ENCODE measurements at regions not wholly inside any gene's neighbourhood (a gene's known extent, or its start where the extent isn't known, plus 50 kb on each side); places are given as distances from the start of the nearest gene placed in this dataset.
A peak's percentile ranks its signal among the peaks of the same experiment; 100 is the strongest.

DNA sequence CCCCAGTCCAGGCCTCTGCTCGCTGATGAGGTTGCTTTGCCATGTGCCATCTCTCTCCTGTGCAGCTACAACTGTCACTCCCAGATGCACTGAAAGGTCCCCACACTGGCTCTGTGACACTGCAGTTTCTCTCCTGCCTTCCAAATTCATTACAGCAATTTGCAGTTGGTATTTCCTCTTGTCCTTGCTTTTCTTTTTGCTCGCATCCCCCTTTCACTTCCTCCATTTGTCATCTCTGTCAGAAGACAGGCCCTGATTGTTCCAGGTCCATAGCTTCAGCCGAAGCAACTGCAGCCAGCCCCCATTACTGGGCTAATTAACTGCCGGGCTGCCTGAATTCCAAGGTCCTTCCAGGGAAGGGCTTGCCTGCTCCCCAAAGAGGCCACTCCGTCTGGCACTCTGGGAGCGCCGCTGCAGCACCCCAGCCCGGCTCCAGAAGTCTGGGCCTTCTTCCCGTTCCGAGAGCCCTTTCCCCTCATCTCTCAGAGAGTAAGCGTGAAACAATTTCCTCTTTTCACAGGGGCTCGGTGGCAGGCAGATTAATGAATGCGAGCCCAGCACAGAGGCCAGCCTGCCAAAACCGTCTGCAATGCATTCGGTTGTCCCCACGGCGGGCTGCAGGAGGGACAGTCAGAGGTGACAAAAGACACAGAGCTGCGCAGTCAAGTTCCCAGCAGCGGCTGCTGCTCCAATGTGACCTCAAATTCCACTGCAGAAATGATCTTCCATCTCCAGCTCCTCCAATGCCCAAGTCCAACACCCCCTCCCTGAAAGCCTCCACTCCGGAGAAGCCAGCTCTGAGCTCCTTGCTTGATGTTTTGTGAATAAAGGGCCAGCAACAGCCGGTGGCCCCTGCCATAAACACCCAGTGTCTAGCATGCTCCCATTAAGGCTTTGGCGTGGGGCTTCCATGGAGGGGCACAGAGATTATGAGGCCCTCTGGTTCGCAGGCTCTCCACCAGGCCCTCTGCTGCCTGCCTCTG lies 279.4 kb upstream of the HABP2 start:
- in situ Hi-C loops (cut with HindIII; ENCODE audit: low sequenced_read_pairs), result no loop called here
- TF ChIP-seq, protein P1, sequence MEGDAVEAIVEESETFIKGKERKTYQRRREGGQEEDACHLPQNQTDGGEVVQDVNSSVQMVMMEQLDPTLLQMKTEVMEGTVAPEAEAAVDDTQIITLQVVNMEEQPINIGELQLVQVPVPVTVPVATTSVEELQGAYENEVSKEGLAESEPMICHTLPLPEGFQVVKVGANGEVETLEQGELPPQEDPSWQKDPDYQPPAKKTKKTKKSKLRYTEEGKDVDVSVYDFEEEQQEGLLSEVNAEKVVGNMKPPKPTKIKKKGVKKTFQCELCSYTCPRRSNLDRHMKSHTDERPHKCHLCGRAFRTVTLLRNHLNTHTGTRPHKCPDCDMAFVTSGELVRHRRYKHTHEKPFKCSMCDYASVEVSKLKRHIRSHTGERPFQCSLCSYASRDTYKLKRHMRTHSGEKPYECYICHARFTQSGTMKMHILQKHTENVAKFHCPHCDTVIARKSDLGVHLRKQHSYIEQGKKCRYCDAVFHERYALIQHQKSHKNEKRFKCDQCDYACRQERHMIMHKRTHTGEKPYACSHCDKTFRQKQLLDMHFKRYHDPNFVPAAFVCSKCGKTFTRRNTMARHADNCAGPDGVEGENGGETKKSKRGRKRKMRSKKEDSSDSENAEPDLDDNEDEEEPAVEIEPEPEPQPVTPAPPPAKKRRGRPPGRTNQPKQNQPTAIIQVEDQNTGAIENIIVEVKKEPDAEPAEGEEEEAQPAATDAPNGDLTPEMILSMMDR (IDR thresholded peaks at IDR 0.05; ENCODE audit: low read depth, low read length, missing control alignments), result no peak
- no peak overlapping the region for H3K4me3 ChIP-seq (ENCODE audit: low read depth, low read length)
- DNase-seq (ENCODE audit: low read depth), result no peak

DNA sequence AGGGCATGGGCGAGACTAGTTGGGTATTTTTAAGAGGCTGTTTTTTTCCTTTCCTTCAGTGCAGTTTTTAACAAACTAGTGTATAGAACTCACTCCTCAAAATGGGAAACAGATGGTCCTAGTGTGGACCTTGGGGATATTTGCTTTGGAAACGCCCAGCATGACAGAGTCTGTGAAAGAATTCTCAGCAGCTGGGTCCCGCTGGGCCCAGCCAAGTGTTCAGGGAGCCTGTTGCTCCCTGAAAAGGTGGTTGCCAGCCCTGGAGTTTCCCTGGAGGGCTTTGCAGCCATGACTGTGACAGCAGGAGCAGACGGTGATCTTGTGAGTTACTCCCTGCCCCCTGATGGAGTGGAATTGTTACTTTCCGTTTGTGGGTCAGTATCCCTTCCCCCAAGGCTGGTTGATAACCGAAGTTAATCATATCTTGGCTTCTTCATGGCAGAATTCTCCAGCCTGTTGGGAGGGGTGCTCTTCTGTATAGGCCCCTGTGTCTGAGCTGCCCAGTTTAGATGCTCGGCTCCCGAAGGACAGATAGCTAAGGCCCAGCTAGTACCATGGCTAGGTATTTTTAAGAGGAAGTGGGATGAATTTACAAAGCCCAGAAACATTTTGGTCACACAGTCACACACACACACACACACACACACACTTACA lies 278.6 kb upstream of the HABP2 start:
- TF ChIP-seq, protein P1 (IDR thresholded peaks at IDR 0.05; ENCODE audit: low read depth, low read length, missing control alignments), result no peak
- in situ Hi-C loops (cut with HindIII; ENCODE audit: low sequenced_read_pairs), result no loop called here
- peak; percentile 45 for DNase-seq (ENCODE audit: low read depth)
- no peak overlapping the region for H3K4me3 ChIP-seq (ENCODE audit: low read depth, low read length)

DNA sequence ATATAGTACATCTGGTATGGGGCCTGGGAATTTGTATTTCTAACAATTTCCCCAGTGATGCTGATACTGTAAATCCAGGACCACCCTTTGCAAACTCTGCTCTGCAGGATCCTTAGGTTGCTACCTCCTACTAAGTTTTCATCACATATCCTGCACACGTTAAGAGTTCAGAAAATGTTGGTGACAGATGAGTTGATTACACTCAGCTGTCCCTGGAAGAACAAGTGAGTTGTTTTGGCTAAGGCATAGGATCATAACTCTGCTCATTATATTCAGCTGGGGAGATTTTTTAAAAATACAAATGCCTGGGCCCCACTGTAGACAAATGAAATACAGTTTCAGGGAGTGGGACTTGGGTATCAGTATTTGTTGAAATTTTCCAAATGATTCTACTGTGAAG lies 274.6 kb upstream of the HABP2 start:
- DNase-seq (ENCODE audit: low read depth), result no peak
- H3K4me3 ChIP-seq (ENCODE audit: low read depth, low read length), result no peak overlapping the region
- TF ChIP-seq, protein P1 (IDR thresholded peaks at IDR 0.05; ENCODE audit: low read depth, low read length, missing control alignments), result no peak
- in situ Hi-C loops (cut with HindIII; ENCODE audit: low sequenced_read_pairs), result no loop called here

DNA sequence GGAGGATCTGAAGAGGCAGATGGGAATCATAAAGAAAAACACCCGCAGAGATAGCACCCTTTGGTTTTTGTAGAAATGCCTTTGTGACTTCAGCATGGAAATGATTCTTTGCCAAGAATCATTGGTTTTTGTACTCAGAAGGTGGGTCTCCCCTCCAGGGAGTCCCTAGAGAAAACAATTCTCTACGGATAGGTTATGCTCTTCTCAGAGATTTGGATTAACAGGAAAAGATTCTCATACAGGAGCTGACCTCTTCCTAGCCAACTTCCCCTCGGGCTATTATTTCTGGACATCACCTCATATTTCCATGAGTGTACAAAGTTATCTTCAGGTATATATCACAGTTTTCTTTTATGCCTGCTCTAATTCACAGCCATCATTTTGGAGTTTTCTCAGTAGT lies 274.2 kb upstream of the HABP2 start:
- no peak overlapping the region for H3K4me3 ChIP-seq (ENCODE audit: low read depth, low read length)
- in situ Hi-C loops (cut with HindIII; ENCODE audit: low sequenced_read_pairs), result no loop called here
- DNase-seq (ENCODE audit: low read depth), result no peak
- TF ChIP-seq, protein P1 (IDR thresholded peaks at IDR 0.05; ENCODE audit: low read depth, low read length, missing control alignments), result no peak

DNA sequence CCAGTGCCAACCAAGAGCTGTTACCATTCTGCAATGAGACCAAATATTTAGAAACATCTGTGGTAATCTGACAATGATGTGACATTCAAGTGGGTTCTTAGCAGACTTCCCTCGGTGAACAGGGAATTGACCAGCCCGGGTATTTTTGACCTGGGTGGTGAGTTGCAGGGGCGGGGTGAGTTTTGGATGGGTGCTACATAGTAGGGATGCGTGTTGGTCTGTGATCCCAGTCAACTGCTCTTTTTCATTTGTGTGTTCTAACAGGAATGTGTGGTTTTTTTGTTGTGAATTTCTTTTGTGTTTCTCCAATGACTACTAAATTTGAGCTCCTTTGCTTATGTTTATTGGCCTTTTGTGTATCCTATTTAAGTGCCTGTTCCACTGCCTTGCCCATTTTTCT lies 273.6 kb upstream of the HABP2 start:
- in situ Hi-C loops (cut with HindIII; ENCODE audit: low sequenced_read_pairs), result no loop called here
- TF ChIP-seq, protein P1 (IDR thresholded peaks at IDR 0.05; ENCODE audit: low read depth, low read length, missing control alignments), result no peak
- DNase-seq (ENCODE audit: low read depth), result no peak
- H3K4me3 ChIP-seq (ENCODE audit: low read depth, low read length), result no peak overlapping the region

DNA sequence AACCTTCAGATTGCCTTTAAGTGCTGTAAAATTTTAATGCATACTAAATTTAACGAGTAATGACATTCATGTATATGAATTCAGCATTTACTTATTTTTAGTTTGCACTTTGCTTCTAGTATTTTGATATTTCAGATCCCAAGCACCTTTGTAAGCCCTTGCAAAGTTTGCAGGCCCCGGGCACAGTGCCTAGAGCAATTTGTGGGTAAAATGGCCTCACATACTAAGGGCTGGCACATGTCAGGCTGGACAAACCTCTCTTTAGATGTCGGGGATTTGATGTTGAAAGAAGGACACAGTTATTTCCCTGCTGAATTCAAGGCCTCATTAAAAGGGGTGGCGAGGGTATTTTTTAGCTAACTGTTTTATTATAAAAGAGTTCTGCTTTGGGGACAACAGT lies 270.3 kb upstream of the HABP2 start:
- in situ Hi-C loops (cut with HindIII; ENCODE audit: low sequenced_read_pairs), result no loop called here
- no peak overlapping the region for H3K4me3 ChIP-seq (ENCODE audit: low read depth, low read length)
- TF ChIP-seq, protein P1 (IDR thresholded peaks at IDR 0.05; ENCODE audit: low read depth, low read length, missing control alignments), result no peak
- no peak for DNase-seq (ENCODE audit: low read depth)

All from astrocyte of the cerebellum (primary cell).